ENCODE measurements at regions not wholly inside any gene's neighbourhood (a gene's known extent, or its start where the extent isn't known, plus 50 kb on each side); places are given as distances from the start of the nearest gene placed in this dataset.
"Not testable (repeated sequence)": the region's sequence is repeated elsewhere in the genome, so short reads cannot be mapped to it uniquely, and the experiment has no call there.

GRCh38 chr12:124218650-124219049 is 76.2 kb upstream of the RFLNA start:
- in situ Hi-C loops (cut with HindIII; ENCODE audit: low pct_unique_long_range_greater_than_20kb, low sequenced_read_pairs); DNase-seq (ENCODE audit: low read depth, low spot score): not testable (repeated sequence)

DNA sequence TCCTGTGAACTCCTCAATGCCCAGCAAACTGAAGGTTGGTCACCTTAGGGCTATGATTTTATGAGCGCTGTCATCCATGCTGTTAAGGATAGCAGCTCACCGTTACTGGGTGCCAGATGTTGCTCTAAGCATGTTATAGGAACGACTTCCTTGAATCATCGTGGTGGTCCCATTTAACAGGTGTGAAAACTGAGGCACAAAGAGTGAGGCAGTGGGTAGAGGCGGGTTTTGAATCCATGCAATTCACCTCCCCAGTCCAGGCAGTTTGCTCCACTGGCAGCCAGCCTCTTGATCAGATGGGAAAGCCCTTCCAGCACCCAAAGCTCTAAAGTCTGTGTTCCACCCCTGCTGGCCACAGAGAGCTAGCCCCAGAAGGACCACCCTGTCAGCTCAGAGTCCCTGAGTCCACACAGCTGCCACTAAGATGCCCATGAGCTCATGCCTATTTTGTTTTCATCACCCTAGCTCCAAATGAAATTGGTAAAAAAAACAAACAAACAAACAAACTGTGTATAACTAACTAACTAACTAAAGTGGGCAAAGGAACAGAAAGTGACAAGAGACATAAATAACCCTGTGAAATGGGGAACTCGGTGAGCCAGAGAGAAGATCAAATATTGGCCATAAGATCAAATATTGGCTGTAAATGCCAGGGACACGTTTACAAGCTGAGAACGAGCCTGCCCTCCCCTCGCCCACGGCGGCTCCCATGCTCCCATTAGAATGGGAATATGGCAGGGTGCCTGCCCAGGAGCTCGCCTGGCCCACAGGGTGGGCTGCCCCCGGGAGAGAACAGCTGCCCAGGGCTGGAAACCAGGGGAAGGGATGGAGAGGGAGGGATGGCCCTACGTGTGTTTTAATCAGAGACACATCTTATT is 72.3 kb upstream of the RFLNA start:
- DNase-seq (ENCODE audit: low read depth, low spot score) = no peak
- in situ Hi-C loops (cut with HindIII; ENCODE audit: low pct_unique_long_range_greater_than_20kb, low sequenced_read_pairs) = no loop called here

DNA sequence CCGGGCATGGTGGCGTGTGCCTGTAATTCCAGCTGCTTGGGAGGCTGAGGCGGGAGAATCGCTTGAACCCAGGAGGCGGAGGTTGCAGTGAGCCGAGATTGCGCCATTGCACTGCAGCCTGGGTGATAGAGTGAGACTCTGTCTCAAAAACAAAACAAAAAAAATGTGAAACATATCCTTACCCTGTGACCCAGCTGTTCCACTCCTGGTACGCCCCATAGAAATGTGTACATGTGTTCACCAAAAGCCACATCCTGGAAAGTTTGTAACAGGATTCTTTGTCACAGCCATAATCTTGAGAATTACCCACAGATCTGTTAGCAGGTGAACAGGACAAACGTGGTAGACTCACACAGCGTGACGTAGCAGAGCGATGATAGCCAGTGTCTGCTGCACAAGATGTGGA is 71.2 kb upstream of the RFLNA start:
- in situ Hi-C loops (cut with HindIII; ENCODE audit: low pct_unique_long_range_greater_than_20kb, low sequenced_read_pairs); DNase-seq (ENCODE audit: low read depth, low spot score): not testable (repeated sequence)

GRCh38 chr12:124224535-124225110 is 70.3 kb upstream of the RFLNA start:
- DNase-seq (ENCODE audit: low read depth, low spot score) = no peak
- in situ Hi-C loops (cut with HindIII; ENCODE audit: low pct_unique_long_range_greater_than_20kb, low sequenced_read_pairs) = no loop called here

GRCh38 chr12:124225730-124226129 is 69.2 kb upstream of the RFLNA start:
- DNase-seq (ENCODE audit: low read depth, low spot score) = no peak
- in situ Hi-C loops (cut with HindIII; ENCODE audit: low pct_unique_long_range_greater_than_20kb, low sequenced_read_pairs) = no loop called here

- in situ Hi-C loops (cut with HindIII; ENCODE audit: low pct_unique_long_range_greater_than_20kb, low sequenced_read_pairs) = no loop called here
- DNase-seq (ENCODE audit: low read depth, low spot score) = no peak
Measured at GRCh38 chr12:124227951-124228711, 66.8 kb upstream of the RFLNA start.

DNA sequence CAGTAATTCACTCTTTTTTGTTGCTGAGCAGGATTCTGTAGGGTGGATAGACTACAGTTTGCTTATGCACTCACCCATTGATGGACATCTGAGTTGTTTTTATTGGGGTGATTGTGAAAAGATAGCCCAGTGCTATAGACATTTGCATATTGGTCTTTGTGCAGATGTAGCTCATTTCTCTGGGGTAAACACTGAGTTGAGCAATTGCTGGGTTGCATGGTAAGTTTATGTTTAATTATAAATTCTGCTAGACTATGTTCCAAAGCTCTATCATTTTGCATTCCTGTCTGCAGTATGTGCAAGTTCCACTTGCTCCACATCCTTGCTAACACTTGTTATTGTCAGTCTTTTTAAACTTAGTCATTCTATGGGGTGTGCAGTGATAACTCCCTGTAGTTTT is 65.4 kb upstream of the RFLNA start:
- in situ Hi-C loops (cut with HindIII; ENCODE audit: low pct_unique_long_range_greater_than_20kb, low sequenced_read_pairs) = no loop called here

DNA sequence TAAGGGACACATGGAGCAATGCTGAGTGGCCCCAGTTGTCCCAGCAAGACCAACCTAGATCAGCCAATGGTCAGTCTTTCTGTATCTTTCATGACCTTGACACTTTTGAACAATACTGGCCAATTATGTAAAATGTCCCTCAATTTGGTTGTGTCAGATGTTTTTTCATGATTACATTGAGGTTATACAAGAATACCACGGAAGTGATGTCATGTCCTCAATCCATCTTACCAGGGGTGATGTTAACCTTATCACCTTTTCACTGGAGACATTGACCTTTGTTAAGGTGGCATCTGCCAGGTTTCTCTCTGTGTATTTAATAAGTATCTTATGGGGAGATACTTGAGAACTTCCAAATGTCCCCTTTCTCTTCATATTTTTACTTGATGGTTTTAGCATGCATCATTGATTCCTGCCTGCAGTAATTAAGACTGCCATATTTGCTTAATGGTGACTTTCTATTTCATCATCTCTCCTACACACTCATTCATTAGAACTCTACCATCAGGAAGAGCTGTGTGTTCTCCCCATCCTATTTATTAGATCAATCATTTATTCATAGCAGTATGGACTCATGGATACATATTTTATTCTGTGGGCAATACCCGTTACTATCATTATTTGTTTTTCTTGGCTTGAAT is 64.7 kb upstream of the RFLNA start:
- in situ Hi-C loops (cut with HindIII; ENCODE audit: low pct_unique_long_range_greater_than_20kb, low sequenced_read_pairs) = no loop called here
- DNase-seq (ENCODE audit: low read depth, low spot score) = no peak

More for the DNA sequence above, 65.4 kb upstream of the RFLNA start:
- DNase-seq (ENCODE audit: low read depth, low spot score) = no peak

DNA sequence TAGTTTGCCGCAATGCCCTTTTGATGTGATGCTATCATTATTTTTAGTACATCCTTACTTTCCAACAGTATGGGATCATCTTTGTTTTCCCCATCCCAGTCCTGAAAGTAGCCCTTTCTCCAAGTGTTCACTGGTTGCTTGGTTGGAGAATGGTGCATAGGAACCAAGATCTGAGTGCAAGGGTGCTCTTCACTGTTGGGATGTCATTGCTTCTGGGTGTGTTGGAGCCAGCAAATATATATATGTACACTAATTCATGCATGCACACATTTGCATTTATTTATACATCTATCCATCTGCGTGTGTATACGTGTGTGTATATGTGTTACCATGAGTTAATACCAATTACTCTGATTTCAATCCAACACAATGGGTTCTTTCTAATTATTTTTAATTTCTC is 64.1 kb upstream of the RFLNA start:
- in situ Hi-C loops (cut with HindIII; ENCODE audit: low pct_unique_long_range_greater_than_20kb, low sequenced_read_pairs) = no loop called here
- DNase-seq (ENCODE audit: low read depth, low spot score) = no peak

GRCh38 chr12:124231980-124232653 is 62.8 kb upstream of the RFLNA start:
- DNase-seq (ENCODE audit: low read depth, low spot score) = no peak
- in situ Hi-C loops (cut with HindIII; ENCODE audit: low pct_unique_long_range_greater_than_20kb, low sequenced_read_pairs) = no loop called here

DNA sequence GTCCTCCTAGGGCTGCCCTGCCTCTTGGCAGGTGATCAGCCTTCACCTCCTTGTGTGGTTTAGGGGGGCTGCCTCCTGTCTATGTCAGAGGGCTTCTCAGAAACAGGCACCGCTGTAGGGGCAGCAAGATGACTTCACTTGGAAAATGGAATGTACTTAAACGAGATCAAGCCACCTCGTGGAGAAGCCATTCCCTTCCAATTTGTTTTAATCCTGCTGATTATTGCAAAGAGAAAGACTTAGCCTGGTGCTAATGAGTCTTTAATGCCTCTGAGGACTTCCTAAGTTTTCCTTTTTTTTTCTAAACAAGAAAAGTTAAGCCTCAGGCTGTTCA is 62.3 kb upstream of the RFLNA start:
- in situ Hi-C loops (cut with HindIII; ENCODE audit: low pct_unique_long_range_greater_than_20kb, low sequenced_read_pairs) = no loop called here
- DNase-seq (ENCODE audit: low read depth, low spot score) = no peak

- in situ Hi-C loops (cut with HindIII; ENCODE audit: low pct_unique_long_range_greater_than_20kb, low sequenced_read_pairs) = no loop called here
- no peak for DNase-seq (ENCODE audit: low read depth, low spot score)
Measured at GRCh38 chr12:124233041-124233796, 61.7 kb upstream of the RFLNA start.

DNA sequence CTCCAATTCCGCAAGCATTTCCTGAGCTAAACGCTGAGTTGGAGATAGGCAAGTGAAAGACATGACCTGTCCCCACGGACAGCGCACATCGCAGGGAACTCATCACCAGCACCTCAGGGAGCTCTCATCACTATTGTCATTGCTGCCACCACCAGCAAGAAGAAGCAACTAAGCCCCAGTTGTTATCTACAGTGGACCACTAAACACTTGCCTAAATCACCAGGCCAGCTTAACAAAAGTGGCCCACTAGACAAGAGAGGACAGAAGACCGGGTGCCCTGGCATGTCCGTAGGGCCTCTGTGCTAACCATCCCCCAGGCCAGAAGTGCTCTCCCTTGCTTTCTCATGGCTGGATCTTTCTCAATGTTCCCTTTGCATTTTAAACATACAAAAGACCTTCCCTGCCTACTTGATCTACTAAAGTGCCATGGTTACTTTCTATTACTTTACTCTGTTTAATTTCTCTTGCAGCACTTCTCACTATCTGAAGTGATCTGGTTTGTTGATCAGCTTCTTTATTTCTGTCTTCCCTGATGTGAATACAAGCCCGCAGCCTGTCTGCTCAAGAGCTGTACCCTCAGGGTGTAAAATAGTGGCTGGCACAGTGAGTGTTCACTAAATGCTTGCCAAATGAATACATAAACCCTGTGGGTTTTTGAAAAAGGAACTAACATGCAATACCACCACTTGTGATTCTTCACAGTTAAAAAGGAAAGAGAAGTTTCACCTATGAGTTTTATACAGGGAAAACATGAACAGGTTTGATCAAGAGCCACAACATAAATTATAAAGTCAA is 60.9 kb upstream of the RFLNA start:
- no peak for DNase-seq (ENCODE audit: low read depth, low spot score)
- in situ Hi-C loops (cut with HindIII; ENCODE audit: low pct_unique_long_range_greater_than_20kb, low sequenced_read_pairs) = no loop called here

GRCh38 chr12:124236625-124237031 is 58.3 kb upstream of the RFLNA start:
- no peak for DNase-seq (ENCODE audit: low read depth, low spot score)
- in situ Hi-C loops (cut with HindIII; ENCODE audit: low pct_unique_long_range_greater_than_20kb, low sequenced_read_pairs) = no loop called here

DNA sequence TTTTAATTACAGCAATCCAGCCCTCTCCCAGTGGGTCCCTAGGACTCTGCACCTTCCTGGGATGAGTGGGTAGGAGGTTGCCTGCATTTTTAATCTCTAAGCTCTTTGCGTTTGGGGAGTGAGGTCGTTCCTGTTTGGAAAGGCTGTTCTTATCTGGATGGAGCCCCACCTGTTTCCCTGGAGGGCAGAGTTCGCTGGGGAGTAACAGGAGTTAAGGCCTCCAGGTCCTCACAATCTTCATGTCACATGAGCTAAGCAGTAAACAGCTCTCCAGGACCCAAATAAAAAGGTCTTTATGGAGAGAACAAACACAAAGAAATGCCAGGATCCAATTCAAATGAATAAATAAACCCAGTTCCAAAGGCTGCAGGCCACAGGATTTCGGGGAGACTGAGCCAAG is 56.0 kb upstream of the RFLNA start:
- DNase-seq (ENCODE audit: low read depth, low spot score) = no peak
- in situ Hi-C loops (cut with HindIII; ENCODE audit: low pct_unique_long_range_greater_than_20kb, low sequenced_read_pairs) = no loop called here

DNA sequence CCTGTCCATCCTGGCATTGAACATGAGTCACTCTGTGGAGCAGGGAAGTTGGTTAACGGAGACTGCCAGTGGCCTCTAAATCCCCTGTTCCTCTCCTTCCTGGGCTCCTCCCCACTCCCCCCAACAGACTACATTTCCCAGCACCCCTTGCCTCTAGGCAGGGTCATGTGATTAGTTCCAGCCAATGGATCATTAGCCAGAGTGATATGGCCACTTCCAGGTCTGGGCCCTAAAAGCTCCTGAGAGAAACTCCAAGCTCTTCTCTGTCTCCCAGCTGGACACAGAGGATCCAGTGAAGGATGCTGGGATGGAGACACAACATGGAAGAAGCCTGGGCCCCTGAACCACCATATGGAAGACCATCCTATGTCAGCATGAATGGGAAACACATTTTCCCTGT is 54.4 kb upstream of the RFLNA start:
- in situ Hi-C loops (cut with HindIII; ENCODE audit: low pct_unique_long_range_greater_than_20kb, low sequenced_read_pairs) = no loop called here
- DNase-seq (ENCODE audit: low read depth, low spot score) = peak; percentile 52
